Stimulated activated CD4-positive, alpha-beta T cell treated with anti-CD3 and anti-CD28 coated beads, Interleukin-1b, Interleukin-23, amount 100 ng/mL, for 48 hours (primary cell): ENCODE measurements at regions not wholly inside any gene's neighbourhood (a gene's known extent, or its start where the extent isn't known, plus 50 kb on each side); places are given as distances from the start of the nearest gene placed in this dataset.
"Not testable (repeated sequence)": the region's sequence is repeated elsewhere in the genome, so short reads cannot be mapped to it uniquely, and the experiment has no call there.

Experiments
- DNase-seq: peaks from one replicate; pipeline ENCODE4 v3.0.0-alpha.2; 2020

DNA sequence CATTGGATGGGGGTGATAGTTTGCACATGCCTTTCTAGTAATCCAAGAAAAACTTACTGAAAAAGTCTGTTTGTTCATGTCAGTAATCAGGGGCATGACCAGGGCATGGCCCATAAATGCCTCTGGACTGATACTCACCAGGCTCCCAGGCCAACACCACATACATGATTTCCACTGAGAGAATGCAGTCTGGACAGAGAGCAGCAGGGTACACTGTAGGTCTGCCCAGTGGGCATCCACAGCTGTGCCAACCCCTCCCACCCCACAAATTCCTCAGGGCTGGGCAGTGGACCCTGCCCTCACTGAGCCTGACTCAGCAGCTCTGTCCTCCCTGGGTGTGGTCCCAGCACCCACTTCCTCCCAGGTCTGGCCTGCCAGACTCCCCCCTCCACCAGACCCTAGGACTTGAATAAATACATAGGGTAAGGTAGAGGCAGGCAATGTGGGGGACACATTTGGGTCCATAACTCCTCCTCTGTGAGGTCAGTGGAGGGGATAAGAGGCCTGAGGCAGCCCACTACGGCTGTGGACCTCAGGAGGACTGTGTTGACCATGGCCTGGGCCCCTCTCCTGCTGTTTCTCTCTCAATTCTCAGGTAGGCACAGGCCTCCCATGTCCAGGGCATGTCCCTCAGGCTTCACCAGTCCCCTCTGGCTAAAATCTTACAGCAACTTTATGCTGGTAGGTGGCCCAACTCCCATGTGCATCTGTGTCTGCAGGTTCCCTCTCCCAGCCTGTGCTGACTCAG is 92.2 kb upstream of the TOP3B start:
- no peak for DNase-seq

DNA sequence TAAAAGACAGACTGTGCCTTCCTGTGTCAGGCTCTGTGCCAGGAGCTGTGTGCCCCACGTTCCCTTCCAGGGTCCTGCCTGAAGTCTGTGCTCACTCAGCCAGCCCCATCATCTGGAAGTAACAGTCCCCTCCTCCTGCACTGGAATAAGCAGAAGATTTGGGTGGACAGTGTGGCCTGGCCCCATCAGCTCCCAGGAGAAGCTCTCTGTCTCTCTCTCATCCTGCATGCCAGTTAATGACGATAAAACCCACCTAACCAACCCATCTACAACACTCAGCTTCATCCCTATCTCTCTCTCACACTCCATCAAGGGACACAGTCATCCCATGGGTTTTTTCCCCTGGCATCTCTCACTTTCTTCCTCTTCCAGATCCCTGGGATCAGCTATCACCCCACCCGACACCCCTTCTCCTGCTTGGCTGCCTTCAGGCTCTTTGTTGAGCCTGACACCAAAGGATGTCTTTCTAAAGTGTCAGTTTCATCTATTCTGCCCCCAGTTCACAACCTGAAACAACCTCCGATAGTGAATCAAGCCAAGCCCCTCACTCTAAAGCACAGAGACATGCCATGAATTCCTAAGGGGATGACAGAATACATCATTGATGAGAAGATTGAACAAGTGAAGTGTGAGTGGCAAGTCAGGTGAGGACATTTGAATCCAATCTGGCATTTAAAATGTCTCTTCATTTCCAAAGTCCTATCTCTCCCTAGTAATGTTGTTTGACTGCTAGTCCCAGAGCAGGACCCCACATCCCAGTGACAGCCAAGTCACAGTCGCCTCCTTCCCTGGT is 91.4 kb upstream of the TOP3B start:
- no peak for DNase-seq

DNA sequence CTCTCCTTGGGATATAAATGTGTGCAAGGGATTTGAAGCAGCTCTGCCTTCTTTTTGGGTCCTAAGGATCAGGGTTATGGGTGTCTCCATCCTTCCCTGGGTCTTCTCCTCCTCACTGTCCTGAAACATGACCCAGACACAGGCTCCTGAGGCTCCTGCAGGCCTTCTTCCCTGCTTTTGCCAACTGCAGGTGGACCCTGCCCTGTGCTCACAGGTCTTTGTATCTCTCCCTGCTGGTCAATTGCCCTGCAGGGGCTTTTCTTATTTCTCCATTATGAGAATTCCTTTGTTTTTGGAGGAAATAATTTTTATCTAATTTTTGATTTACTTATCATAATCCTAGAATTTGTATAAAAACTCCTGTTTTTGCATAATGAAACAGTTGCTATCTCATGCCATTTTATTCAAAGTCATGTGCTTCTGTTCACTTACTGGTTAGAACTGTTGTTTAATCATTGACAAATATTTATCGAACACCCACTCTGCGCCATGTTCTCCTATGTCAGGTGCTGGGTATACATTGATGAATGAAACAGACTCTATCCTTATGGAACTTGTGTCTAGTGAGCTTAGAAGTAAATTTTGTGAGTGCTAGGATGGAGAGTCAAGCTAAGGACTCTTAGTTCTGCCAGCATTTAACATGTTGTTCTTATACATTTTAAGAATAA is 89.7 kb upstream of the TOP3B start:
- DNase-seq: no peak

DNA sequence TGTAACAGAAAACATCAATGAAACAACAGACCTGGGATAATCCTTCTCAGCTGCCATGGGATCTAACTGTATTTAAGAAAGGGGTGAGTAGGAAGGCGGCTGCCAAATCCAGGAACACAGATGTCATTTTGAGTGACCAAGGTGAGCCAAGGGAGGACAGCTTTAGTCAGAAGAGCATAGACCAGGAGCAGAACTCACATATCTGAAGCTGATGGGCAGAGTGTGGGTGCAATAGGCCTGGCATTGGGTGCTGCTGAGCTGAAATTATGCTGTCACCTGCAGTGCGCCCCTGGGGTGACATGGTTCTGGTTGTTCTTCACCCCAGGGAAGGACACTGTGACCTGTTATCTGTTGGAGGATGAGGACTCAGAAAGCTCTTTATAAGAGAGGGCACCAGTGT is 88.9 kb upstream of the TOP3B start:
- no peak for DNase-seq

DNA sequence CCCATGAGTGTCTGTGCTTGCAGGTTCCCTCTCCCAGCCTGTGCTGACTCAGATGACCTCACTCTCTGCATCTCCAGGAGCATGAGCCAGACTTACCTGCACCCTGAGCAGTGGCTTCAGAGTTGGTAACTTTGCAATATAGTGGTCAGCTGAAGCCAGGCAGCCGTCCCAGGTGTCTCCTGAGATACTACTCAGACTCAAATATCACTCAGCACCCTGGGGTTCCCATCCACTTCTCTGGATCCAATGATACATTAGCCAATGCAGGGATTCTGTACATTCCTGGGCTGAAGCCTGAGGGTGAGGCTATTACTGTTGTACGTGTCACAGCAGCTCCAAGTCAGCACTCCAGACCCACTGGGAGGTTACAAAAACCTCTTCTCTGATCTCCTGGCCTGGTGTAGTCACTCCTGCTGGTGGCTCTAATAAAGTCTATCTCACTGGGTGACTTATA is 87.8 kb upstream of the TOP3B start:
- no peak for DNase-seq

DNA sequence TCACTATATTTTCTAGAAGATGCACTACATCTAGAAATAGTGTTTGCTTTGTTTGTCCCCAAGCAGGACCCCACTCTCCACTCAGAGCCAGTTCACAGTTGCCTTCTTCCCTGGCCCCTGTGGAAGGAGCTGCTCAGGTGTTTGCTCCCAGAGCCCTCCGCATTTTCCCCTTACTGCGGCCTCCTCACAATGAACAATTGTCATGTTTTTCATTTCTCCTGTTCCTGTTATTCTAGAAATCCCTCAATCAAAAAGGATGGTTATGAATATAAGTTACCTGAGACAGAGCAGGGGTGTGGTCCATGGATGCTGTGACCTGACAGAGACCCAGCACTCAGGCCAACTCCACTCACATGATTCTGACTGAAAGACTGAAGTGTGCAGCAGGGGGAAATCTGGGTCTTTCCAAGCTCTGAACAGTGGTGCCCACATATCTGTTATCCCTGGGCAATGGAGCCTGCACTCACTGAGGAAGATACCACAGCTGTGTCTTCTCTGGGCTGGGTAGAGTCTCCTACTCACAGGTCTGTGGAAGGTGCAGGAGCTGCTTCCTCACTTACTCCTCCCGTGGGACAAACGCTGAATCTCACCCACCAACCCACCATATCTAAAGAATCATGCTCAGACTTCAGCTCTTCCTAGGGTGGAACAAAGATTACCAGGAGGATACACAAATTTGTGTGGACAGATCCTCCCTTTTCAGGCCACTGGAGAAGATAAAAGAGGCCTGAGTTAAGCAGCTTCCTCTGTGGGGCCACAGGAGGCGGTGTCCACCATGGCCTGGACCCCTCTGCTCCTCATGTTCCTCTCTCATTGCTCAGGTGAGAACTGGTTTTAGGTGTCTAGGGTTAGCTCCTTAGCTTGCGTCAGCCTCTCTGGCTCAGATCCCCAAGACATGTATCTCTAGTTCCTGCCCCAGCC is 87.1 kb upstream of the TOP3B start:
- no peak for DNase-seq

DNA sequence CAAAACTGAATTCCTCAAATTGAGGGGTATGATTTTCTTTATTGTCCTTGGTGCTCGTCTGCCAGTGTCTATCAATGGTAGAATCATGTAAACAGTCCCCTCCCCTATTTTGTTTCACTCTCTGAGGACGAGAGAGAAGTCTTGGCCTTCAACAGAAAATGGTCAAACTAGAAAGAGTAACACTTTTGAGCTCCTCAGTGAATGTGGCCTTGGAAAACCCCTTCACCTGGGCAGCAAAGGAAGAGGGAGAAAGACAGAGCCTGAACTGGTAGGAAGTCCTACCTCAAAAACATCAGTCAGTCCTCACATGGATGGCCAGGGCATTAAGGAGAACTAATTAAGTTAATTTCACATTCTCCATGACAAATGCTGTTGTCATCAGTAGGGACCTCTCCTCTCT is 86.1 kb upstream of the TOP3B start:
- no peak for DNase-seq

DNA sequence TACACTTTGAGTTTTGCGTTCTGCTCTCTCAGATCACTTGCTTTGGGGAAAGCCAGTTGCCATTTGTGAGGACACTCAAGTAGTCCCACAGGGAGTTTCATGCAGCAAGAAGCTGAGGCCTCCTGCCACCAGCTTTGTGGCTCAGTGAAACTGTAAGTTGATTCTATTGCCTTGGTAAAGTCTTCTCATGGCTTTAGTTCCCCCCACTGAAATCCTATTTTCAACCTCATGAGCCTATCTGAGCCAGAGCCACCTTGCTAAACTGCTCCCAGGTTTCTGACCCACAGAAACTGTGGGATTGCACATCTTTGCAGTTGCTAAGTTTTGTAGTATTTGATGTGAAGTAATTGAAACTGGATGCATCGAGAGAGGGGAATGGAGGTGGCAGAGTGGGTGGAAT is 85.4 kb upstream of the TOP3B start:
- no peak for DNase-seq

DNA sequence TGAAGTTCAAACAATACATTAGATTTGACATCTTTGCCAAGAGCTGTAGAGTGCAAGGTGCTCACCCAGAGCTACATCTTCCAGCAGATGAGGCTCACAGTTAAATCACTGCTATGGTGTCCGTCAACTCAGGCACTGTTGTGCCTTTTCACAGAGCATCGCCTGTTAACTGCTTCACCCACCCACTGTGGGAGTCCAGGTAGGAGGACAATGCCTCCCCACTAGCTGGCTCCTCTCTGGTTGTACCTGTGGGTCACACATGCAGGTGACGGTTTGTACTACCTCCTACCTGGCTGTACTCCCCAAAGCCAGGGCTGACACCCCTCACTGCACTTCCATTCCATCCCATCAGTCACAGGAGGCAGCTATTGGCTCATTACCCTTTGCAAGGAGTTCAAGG is 84.6 kb upstream of the TOP3B start:
- DNase-seq: no peak

DNA sequence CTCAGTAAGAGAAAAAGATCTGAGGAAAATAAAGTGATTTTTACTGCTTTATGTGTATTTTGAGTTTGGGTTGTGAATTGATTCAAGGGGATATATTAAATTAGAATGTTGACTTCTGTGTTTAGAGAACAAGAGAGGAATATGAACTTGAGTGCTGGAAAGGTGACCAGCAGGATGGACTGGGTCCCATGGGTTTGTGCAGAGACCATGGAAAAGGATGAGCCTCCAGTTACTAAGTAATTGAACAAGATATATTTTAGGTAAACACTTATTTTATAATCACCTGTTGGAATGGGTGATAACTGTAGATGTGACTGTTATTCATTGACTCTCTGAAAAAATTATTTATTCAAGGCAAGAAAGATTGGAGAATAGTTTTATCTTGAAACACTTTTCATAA is 82.0 kb upstream of the TOP3B start:
- no peak for DNase-seq

DNA sequence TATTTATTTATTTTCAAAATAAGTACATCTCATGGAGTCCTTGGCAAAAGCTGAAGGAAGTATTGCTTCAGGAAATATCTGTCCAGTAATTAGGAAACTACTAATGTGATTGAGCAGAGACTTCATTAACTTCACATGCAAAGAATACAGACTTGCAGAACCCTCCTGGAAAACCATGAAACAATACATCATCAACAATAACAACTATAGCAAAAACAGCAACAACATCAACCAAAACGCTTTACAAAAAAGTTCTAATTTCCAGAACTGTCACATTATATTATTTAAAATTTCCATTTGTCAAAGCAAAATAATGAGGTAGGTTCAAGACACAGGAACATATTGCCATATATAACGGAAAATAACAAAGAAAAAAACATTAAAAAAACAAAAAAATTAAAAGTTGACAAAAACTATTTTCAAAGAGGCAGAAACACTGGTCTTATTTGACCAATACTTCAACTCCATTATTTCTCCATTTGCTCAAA is 79.8 kb upstream of the TOP3B start:
- no peak for DNase-seq

DNA sequence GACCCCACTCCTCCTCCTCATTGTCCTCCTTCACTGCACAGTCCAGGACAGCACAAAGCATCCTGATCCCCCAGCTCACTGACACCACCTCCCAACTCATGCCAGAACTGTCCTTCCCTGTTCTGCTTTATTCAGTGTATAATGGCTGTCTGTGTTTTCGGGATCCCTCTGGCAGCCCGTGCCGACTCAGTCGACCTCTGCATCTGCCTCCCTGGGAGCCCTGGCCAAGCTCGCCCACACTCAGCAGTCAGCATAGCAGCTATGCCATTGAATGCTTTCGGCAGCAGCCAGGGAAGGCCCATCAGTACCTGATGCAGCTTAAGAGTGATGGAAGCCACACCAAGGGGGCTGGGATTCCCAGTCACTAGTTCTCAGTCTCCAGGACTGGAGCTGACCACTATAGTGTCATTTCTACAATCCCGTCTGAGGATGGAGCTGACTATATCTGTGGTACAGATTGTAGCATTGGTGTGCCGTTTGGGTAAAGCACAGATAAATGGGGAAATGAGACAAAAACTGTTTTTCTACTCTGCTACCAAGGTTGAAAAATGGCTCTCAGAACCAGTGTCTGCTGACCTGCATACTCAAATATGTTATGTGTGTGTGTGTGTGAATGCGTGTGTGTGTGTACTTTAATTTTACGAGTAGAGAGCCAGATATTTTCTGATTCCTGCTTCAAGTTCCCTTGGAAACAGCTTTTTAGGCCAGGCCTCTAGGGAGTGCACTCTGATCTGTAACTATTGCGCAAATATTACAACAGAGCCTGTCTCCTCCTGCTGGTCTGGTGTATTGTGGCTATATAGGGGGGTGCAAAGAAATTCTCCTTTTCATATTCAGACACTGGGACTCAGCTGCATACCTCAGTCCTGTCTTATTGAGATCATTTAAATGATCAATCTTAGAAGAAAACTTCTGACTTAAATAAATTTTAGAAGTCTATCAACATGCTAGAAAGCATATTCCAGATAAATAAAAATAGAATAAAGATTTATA is 78.8 kb upstream of the TOP3B start:
- no peak for DNase-seq

DNA sequence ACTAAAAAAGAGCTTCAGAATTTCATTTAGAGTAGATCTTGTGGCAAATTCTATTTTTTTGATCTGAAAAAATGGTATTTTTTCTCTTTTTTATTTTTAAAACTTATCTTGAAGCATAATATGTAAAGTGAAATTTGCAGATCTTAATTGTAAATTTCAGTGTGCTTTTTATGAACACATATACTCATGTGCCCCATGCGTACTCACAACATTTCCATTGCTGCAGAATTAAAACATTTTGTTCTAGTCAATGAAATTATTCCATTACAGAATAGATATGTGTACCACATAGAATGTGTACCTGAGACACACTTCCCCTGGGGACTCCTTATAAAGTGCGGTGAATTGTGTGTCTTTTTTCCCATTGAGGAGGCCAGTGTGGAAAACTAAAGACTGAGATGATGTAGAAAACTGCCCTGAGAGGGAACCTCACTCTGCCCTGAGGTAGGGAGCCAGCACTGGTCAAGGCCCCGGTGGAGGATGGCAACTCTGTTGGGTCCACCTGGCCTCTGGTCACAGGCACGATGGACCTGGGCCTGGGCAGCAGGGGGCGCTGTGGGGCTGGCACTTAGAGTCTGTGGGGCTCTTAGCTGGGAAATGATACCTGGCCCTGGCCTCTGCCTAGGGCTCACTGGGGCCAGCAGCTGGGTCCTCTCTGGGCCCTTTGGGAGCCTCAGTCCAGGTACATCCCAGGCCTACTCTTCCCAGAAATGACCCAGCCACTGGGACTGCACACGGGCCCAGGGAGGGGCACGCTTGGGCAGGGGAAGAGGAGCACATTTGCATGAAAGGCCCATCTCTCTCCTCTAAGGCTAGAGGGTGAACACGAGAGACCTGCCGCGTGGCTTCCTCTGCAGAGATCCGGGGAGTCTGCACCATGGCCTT is 77.9 kb upstream of the TOP3B start:
- DNase-seq: peak; percentile 66

DNA sequence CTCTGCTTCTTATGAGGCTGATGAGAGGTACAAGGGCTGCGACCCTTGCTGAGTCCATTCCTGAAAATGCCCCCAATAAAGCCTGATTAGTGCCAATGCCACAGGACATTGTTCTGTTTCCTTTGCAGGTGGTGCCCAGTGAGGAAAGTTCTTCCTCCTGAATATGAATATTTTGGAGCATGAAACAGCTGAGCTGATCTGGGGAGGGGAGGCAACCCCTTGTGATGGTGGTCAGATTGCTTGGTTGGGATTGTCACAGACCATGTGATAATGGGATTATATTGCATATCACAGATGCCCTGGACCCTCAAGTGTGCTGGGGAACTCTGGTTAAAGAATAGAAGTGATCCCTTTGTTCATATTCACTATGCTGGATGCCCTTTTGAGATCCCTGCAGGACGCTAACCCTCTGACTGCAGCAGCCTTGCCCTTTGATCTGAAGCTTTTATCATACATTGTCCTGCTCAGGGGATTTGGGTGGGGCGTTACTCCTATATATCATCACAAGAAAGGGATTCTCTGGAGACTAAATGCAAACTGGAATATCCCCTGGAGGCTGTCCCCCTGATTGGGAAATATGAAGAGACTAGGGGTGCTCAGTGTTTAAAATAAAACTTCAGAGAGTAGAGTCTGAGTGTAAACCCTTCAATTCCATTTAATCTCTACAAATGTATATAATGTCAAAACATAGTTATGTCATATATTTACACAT is 76.9 kb upstream of the TOP3B start:
- DNase-seq: no peak

DNA sequence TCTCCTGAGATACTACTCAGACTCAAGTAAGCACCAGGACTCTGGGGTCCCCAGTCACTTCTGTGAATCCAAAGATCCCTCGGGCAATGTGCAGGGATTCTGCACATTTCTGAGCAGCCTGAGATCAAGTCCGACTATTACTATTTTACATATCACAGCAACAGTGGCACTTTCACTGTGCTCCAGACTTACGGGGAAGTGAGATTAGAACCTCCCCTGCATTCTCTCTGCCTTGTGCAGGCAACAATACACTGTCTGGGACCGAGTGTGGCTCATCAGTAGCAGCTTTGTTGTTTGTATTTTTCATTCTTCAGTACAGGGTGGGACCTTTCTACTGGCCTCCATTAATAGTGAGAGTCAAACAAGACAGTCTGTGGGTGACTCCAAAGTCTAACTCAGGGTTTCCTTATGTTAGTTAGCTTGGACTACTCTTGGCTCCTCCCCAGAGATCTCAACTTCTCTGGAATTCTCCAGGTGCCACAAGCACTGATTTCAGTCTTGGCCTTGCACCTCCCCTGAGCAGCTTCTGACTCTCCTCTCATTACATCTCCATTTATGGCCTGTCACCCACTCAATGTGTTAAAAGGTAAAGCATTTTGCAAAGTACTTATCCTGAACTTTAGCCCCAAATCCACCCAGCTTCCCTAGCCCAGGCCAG is 76.2 kb upstream of the TOP3B start:
- no peak for DNase-seq

DNA sequence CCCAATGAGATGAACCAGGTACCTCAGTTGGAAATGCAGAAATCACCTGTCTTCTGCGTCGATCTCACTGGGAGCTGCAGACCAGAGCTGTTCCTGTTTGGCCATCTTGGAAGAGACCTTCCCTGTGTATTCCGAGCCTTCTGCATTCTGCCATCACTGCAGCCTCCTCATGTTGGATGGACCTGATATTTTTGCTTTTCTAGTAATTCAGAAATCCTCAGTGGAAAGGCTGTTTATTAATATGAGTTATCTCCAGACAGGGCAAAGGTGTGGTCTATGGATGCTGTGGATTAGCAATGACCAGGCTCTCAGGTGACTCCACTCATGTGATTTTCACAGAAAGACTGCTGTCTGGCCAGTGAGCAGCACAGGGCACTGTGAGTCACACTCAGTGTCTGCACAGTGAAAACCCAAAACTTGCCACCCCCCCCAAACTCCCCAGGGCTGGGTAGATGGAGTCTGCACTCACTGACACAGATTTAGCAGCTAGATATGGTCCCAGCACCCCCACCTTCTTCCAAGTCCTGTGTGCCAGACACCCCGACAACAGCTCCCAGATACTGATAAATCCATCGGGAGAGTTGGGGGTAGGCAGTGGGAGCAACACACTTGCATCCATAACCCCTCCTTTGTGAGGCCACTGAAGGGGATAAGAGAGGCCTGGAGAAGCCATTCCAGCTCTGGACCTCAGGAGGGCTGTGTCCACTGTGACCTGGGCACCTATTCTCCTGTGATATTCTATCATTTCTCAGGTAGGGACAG is 75.2 kb upstream of the TOP3B start:
- no peak for DNase-seq

DNA sequence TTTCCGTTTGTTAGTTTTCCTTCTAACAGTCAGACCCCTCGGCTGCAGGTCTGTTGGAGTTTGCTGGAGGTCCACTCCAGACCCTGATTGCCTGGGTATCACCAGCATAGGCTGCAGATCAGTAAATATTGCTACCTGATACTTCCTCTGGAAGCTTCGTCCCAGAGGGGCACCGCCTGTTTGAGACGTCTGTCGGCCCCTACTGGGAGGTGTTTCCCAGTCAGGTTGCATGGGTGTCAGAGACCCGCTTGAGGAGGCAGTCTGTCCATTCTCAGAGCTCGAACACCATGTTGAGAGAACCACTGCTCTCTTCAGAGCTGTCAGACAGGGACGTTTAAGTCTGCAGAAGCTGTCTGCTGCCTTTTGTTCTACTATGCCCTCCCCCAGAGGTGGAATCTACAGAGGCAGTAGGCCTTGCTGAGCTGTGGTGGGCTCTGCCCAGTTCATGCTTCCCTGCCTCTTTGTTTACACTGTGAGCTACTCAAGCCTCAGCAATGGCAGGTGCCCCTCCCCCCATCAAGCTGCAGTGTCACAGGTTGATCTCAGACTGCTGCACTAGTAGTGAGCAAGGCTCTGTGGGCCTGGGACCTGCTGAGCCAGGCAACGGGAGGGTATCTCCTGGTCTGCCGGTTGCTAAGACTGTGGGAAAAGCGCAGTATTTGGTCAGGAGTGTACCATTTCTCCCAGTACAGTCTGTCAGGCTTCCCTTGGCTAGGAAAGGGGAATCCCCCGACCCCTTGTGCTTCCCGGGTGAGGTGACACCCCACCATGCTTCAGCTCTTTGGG is 74.4 kb upstream of the TOP3B start:
- not testable (repeated sequence) for DNase-seq
